WI38 (cell line): ENCODE measurements at regions not wholly inside any gene's neighbourhood (a gene's known extent, or its start where the extent isn't known, plus 50 kb on each side); places are given as distances from the start of the nearest gene placed in this dataset.
"Not testable (repeated sequence)": the region's sequence is repeated elsewhere in the genome, so short reads cannot be mapped to it uniquely, and the experiment has no call there.

ENCODE experiments used
- H3K4me3 ChIP-seq: 2 replicates; pipeline ENCODE4 v1.5.1; 2011; ENCODE audit warnings: low read depth, mild to moderate bottlenecking, control low read depth, low read length
- CTCF ChIP-seq: IDR thresholded peaks from 2 replicates; pipeline ENCODE4 v1.5.1; 2012; ENCODE audit warnings: low read depth, mild to moderate bottlenecking, control low read depth, low read length

GRCh38 chr4:175087145-175087544 is 169.0 kb downstream of the ADAM29 start:
- TF ChIP-seq CTCF: no peak

DNA sequence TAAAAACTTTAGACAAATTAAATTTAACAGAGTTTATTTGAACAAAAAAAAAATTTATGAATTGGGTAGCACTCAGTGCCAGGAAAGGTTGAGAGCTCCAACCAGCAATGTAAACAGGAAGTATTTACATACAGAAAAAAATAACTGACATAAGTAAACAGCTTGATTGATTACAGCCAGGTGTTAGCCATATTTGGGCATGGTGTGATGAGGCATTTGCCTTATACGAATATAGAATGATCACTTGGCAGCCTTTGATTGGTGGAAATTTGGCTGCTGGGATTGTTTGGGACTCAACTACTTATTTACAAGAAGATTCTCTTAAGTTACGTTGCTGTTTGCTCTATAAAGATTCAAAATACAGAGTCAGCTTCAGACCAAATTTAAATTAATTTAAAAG is 172.0 kb downstream of the ADAM29 start:
- no peak for TF ChIP-seq CTCF

More at GRCh38 chr4:175087145-175087544, 169.0 kb downstream of the ADAM29 start:
- no peak overlapping the region for H3K4me3 ChIP-seq

DNA sequence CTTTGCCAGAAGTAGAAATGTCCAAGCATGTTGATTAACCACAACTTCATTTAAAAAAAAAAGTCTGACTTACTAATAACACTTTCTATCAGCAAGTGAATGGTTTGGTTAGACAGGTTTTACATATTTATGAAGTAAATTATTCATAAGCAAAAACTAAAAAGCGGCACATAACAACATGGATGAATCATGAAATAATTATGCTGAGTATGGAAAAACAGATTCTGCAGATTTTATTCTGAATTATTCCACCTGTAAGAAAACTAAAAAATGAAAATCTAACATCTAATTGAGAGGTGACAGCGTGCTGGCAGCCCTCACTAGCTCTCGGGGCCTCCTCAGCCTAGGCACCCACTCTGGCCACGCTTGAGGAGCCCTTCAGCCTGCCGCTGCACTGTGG is 173.5 kb downstream of the ADAM29 start:
- H3K4me3 ChIP-seq: no peak overlapping the region
- TF ChIP-seq CTCF: no peak

More for the DNA sequence above, 172.0 kb downstream of the ADAM29 start:
- no peak overlapping the region for H3K4me3 ChIP-seq

- TF ChIP-seq CTCF: no peak
- H3K4me3 ChIP-seq: no peak overlapping the region
Observed at GRCh38 chr4:175092114-175092513, 174.0 kb downstream of the ADAM29 start.

DNA sequence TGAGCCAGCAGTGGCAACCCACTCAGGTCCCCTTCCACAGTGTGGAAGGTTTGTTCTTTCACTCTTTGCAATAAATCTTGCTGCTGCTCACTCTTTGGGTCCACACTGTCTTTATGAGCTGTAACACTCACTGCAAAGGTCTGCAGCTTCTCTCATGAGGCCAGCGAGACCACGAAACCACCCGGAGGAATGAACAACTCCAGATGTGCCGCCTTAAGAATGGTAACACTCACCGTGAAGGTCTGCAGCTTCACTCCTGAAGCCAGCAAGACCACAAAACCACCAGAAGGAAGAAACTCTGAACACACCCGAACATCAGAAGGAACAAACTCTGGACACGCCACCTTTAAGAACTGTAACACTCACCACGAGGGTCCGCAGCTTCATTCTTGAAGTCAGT is 174.9 kb downstream of the ADAM29 start:
- H3K4me3 ChIP-seq: not testable (repeated sequence)

DNA sequence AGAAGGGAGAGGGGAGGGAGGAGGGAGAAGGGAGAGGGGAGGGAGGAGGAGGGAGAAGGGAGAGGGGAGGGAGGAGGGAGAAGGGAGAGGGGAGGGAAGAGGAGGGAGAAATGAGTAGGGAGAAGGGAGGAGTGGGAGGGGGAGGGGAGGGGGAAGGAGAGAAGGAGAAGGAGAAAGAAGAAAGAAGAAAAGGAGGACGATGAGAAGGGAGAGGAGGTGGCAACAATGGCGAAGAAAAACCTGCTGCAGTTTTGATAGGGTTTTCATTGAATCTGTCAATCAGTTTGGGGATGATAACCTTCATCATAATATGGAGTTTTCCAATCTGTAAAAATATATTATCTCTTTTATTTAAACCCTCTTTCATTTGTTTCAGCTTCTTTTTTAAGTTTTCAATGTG is 185.2 kb downstream of the ADAM29 start:
- TF ChIP-seq CTCF: no peak

GRCh38 chr4:175106301-175106700 is 188.1 kb downstream of the ADAM29 start:
- H3K4me3 ChIP-seq: no peak overlapping the region
- no peak for TF ChIP-seq CTCF

More for the DNA sequence above, 185.2 kb downstream of the ADAM29 start:
- H3K4me3 ChIP-seq: no peak overlapping the region

GRCh38 chr4:175109933-175110332 is 191.8 kb downstream of the ADAM29 start:
- no peak for TF ChIP-seq CTCF
- H3K4me3 ChIP-seq: no peak overlapping the region
